HCT116 (cell line): ENCODE measurements at regions not wholly inside any gene's neighbourhood (a gene's known extent, or its start where the extent isn't known, plus 50 kb on each side); places are given as distances from the start of the nearest gene placed in this dataset.
"Not testable (repeated sequence)": the region's sequence is repeated elsewhere in the genome, so short reads cannot be mapped to it uniquely, and the experiment has no call there.

Experiments used
- ATAC-seq: fragments of 200-7000 bp; cut with Tn5 transposase; 2 replicates; pipeline ENCODE4 v1.9.1; 2020; ENCODE audit warnings: mild to moderate bottlenecking, moderate library complexity
- BruUV-seq: library from RNA; stranded (reverse); fragments of 400-500 nt; replicated peaks from 2 replicates; lab custom pipeline; 2021; lab: Mats Ljungman, UMichigan
- CTCF ChIA-PET: fragments of 300-600 bp; sonication (Branson Sonifier 250); formaldehyde crosslinking; loops from one replicate; lab custom pipeline; 2021; ENCODE audit warnings: antibody characterized with exemption; lab: Charles Lee
- POLR2A ChIA-PET: fragments of 300-600, 350-600 bp; sonication (Branson Sonifier 250); formaldehyde crosslinking; loops from one replicate; lab custom pipeline; 2021; ENCODE audit warnings: antibody characterized with exemption; lab: Charles Lee
- RAD21 ChIA-PET, 2 experiments: fragments of 300-600 bp; sonication (Branson Sonifier 250); formaldehyde crosslinking; loops; one replicate each; lab custom pipeline; 2023; ENCODE audit warnings: low total read pairs in 2 of 2; ENCODE audit not compliant: uncharacterized antibody in 2 of 2, unreplicated experiment in 2 of 2, low non-redundant PET in 1 of 2; lab: Charles Lee
- DNase-seq: peaks from one replicate; pipeline ENCODE4 v3.0.0-alpha.2; 2010; ENCODE audit warnings: low read depth, low spot score
- H2AFZ ChIP-seq: fragments of 200-600 bp; shearing (Covaris generic), sonication (generic); 2 replicates; pipeline ENCODE4 v1.6.1; 2017; ENCODE audit warnings: low read depth, mixed run types, mixed read lengths, antibody characterized with exemption, low read length; ENCODE audit not compliant: poor library complexity, severe bottlenecking
- H3K27ac ChIP-seq: 2 replicates; pipeline ENCODE4 v1.5.1; 2012; ENCODE audit warnings: low read depth, low read length
- H3K27me3 ChIP-seq: fragments of 200-600 bp; sonication (generic); 2 replicates; pipeline ENCODE4 v1.6.1; 2016; ENCODE audit warnings: mixed run types, low read length, mixed read lengths; ENCODE audit not compliant: insufficient read depth
- H3K36me3 ChIP-seq, 2 experiments: fragments of 200-500 bp in 1 of 2; fragments of 200-600 bp in 1 of 2; sonication (Bioruptor generic) in 1 of 2; sonication (generic) in 1 of 2; 2 replicates each; pipeline versions ENCODE4 v1.5.1 to v1.6.1; 2014 to 2016; ENCODE audit warnings: low read length in 2 of 2, inconsistent platforms in 1 of 2, mixed read lengths in 1 of 2, mixed run types in 1 of 2; ENCODE audit not compliant: insufficient read depth in 2 of 2, control insufficient read depth in 1 of 2
- H3K4me1 ChIP-seq, 2 experiments: fragments of 200-600 bp in 1 of 2; sonication (generic) in 1 of 2; 2 replicates each; pipeline versions ENCODE4 v1.5.1 to v1.6.1; 2012 to 2017; ENCODE audit warnings: low read length in 2 of 2, inconsistent platforms in 1 of 2, mild to moderate bottlenecking in 1 of 2, mixed read lengths in 1 of 2, mixed run types in 1 of 2, moderate library complexity in 1 of 2; ENCODE audit not compliant: insufficient read depth in 2 of 2, control insufficient read depth in 1 of 2
- H3K4me2 ChIP-seq: fragments of 200-600 bp; sonication (generic); 2 replicates; pipeline ENCODE4 v1.6.1; 2017; ENCODE audit warnings: mixed run types, low read length, mixed read lengths
- H3K4me3 ChIP-seq, 2 experiments: fragments of 200-600 bp in 1 of 2; sonication (generic) in 1 of 2; replicated peaks in 1 of 2; 2 replicates each; pipeline ENCODE4 v1.5.1; 2011 to 2016; ENCODE audit warnings: low read length in 2 of 2, control low read depth in 1 of 2, low read depth in 1 of 2, mild to moderate bottlenecking in 1 of 2, mixed read lengths in 1 of 2, mixed run types in 1 of 2
- H3K79me2 ChIP-seq: fragments of 200-600 bp; sonication (generic); 2 replicates; pipeline ENCODE4 v1.6.1; 2017; ENCODE audit warnings: mild to moderate bottlenecking, mixed run types, low read length, moderate library complexity, mixed read lengths; ENCODE audit not compliant: insufficient read depth
- H3K9ac ChIP-seq: fragments of 200-600 bp; sonication (generic); 2 replicates; pipeline ENCODE4 v1.6.1; 2016; ENCODE audit warnings: low read length, mixed read lengths
- H3K9me2 ChIP-seq: fragments of 200-600 bp; sonication (generic), shearing (Covaris generic); 2 replicates; pipeline ENCODE4 v1.6.1; 2017; ENCODE audit warnings: mixed run types, mild to moderate bottlenecking, moderate library complexity; ENCODE audit not compliant: insufficient read depth
- H3K9me3 ChIP-seq, 2 experiments: fragments of 200-500 bp in 1 of 2; fragments of 200-600 bp in 1 of 2; sonication (Bioruptor generic) in 1 of 2; sonication (generic) in 1 of 2; 2 replicates each; pipeline ENCODE4 v1.6.1; 2014 to 2017; ENCODE audit warnings: low read length in 2 of 2, mixed read lengths in 2 of 2, inconsistent platforms in 1 of 2, low read depth in 1 of 2, mild to moderate bottlenecking in 1 of 2, mixed run types in 1 of 2, moderate library complexity in 1 of 2; ENCODE audit not compliant: control insufficient read depth in 1 of 2, insufficient read depth in 1 of 2
- H4K20me1 ChIP-seq: fragments of 200-600 bp; sonication (generic), shearing (Covaris generic); 2 replicates; pipeline ENCODE4 v1.6.1; 2017; ENCODE audit warnings: mixed run types, mild to moderate bottlenecking, moderate library complexity; ENCODE audit not compliant: insufficient read depth
- ATF3 ChIP-seq: IDR thresholded peaks from 2 replicates; pipeline ENCODE4 v1.6.1; 2012
- CBX3 ChIP-seq: IDR thresholded peaks from 2 replicates; pipeline ENCODE4 v1.6.1; 2012; ENCODE audit warnings: low read depth
- ZNF274 ChIP-seq: fragments of 200-500 bp; sonication (Bioruptor generic); IDR thresholded peaks from 2 replicates; pipeline ENCODE4 v1.6.1; 2014; ENCODE audit warnings: mild to moderate bottlenecking, low read depth, low read length, inconsistent platforms
- intact Hi-C: fragments of 100-400 bp; cut with micrococcal nuclease; formaldehyde crosslinking; loops from 2 replicates; pipeline ENCODE4 v1.10.0; 2022
- TF ChIP-seq, protein P1 (sequence below): IDR thresholded peaks from 2 replicates; pipeline ENCODE4 v1.6.1; 2011; ENCODE audit warnings: mild to moderate bottlenecking, low read length, moderate library complexity; ENCODE audit not compliant: insufficient replicate concordance; ENCODE audit errors: extremely low read depth

GRCh38 chr2:61645911-61646310 lies 107.8 kb upstream of the XPO1 start:
- H3K4me1 ChIP-seq: no peaks in the 10 kb centered on the region
- RAD21 ChIA-PET: no interaction called here
- H3K79me2 ChIP-seq: no peaks in the 10 kb centered on the region
- no peak for TF ChIP-seq CBX3
- TF ChIP-seq, protein P1, sequence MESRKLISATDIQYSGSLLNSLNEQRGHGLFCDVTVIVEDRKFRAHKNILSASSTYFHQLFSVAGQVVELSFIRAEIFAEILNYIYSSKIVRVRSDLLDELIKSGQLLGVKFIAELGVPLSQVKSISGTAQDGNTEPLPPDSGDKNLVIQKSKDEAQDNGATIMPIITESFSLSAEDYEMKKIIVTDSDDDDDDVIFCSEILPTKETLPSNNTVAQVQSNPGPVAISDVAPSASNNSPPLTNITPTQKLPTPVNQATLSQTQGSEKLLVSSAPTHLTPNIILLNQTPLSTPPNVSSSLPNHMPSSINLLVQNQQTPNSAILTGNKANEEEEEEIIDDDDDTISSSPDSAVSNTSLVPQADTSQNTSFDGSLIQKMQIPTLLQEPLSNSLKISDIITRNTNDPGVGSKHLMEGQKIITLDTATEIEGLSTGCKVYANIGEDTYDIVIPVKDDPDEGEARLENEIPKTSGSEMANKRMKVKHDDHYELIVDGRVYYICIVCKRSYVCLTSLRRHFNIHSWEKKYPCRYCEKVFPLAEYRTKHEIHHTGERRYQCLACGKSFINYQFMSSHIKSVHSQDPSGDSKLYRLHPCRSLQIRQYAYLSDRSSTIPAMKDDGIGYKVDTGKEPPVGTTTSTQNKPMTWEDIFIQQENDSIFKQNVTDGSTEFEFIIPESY: no peak
- TF ChIP-seq ZNF274: no peak
- no peak for TF ChIP-seq ATF3
- TF ChIP-seq, all 23 proteins: peak for 0
- peaks cover 0 to 10% of the 10 kb centered on the region in 2 experiments; a peak in 2 of 4 replicates for H3K9me3 ChIP-seq
- CTCF ChIA-PET: no interaction called here
- BruUV-seq: no TSS peak
- ATAC-seq: no peak
- no peak for DNase-seq
- no peak overlapping the region for H3K4me3 ChIP-seq
- POLR2A ChIA-PET: no interaction called here
- H2AFZ ChIP-seq: no peak overlapping the region
- intact Hi-C loops: no loop called here
- no peaks in the 10 kb centered on the region for H4K20me1 ChIP-seq
- no peak overlapping the region for H3K27ac ChIP-seq
- no peaks in the 10 kb centered on the region for H3K36me3 ChIP-seq
- no peak overlapping the region for H3K9ac ChIP-seq
- H3K4me2 ChIP-seq: no peak overlapping the region
- H3K9me2 ChIP-seq: no peaks in the 10 kb centered on the region
- no peaks in the 10 kb centered on the region for H3K27me3 ChIP-seq

GRCh38 chr2:61643153-61643552 lies 105.0 kb upstream of the XPO1 start:
- H3K9me3 ChIP-seq, ATAC-seq, BruUV-seq, H3K4me2 ChIP-seq, H3K9ac ChIP-seq, DNase-seq, H3K27ac ChIP-seq, H2AFZ ChIP-seq, intact Hi-C loops, H4K20me1 ChIP-seq, CTCF ChIA-PET, H3K79me2 ChIP-seq, RAD21 ChIA-PET, H3K4me1 ChIP-seq, H3K36me3 ChIP-seq, H3K9me2 ChIP-seq, H3K4me3 ChIP-seq, POLR2A ChIA-PET, H3K27me3 ChIP-seq: not testable (repeated sequence)
